Ovary (tissue), 3 donors: ENCODE measurements at regions not wholly inside any gene's neighbourhood (a gene's known extent, or its start where the extent isn't known, plus 50 kb on each side); places are given as distances from the start of the nearest gene placed in this dataset.

ENCODE experiments used
- CTCF ChIP-seq, 3 donors: fragments of 450-650 bp in 2 of 3; fragments of 200-600 bp in 1 of 3; IDR thresholded peaks; one replicate each; pipeline versions ENCODE4 v1.5.1 to v1.8.0; 2016 to 2022; ENCODE audit warnings: antibody characterized with exemption in 3 of 3, mild to moderate bottlenecking in 1 of 3
- EP300 ChIP-seq: sonication (generic); formaldehyde crosslinking; IDR thresholded peaks from one replicate; pipeline ENCODE4 v1.6.1; 2017; ENCODE audit warnings: antibody characterized with exemption
- POLR2A ChIP-seq: fragments of 450-650 bp; IDR thresholded peaks from one replicate; pipeline ENCODE4 v1.6.1; 2017; ENCODE audit warnings: antibody characterized with exemption, mild to moderate bottlenecking, moderate library complexity
- donor health status: DM: no; HTN: no; CAD: no.

- no peak for TF ChIP-seq CTCF (IDR thresholded peaks at IDR 0.05)
- TF ChIP-seq POLR2A, result no peak
- TF ChIP-seq EP300, result no peak
Measured at GRCh38 chr6:43930440-43931154, 160.6 kb downstream of the VEGFA start.
